B cell (primary cell): ENCODE measurements at regions not wholly inside any gene's neighbourhood (a gene's known extent, or its start where the extent isn't known, plus 50 kb on each side); places are given as distances from the start of the nearest gene placed in this dataset.

Source experiments
- ATAC-seq: fragments of 200-7000 bp; cut with Tn5 transposase; one replicate; pipeline ENCODE4 v1.10.0; 2021; ENCODE audit warnings: low read depth, mild to moderate bottlenecking, moderate number of reproducible peaks, moderate library complexity
- CTCF ChIA-PET: fragments of 350-600 bp; sonication (Branson Sonifier 250); formaldehyde crosslinking; loops from one replicate; lab custom pipeline; 2021; ENCODE audit warnings: antibody characterized with exemption, inconsistent platforms; lab: Charles Lee
- POLR2A ChIA-PET: fragments of 350-600 bp; sonication (Branson Sonifier 250); formaldehyde crosslinking; loops from one replicate; lab custom pipeline; 2021; ENCODE audit warnings: antibody characterized with exemption; lab: Charles Lee
- DNase-seq: peaks from one replicate; pipeline ENCODE4 v3.0.0; 2013
- H2AFZ ChIP-seq: 2 replicates; pipeline ENCODE4 v1.6.1; 2012; ENCODE audit warnings: mild to moderate bottlenecking, low read depth, low read length; ENCODE audit not compliant: insufficient read depth, poor library complexity, severe bottlenecking
- H3K27ac ChIP-seq, 2 donors: 1 replicate in 1 of 2; 2 replicates in 1 of 2; pipeline ENCODE4 v1.5.1; 2012 to 2013; ENCODE audit warnings: low read length in 2 of 2, mild to moderate bottlenecking in 2 of 2, moderate library complexity in 1 of 2
- H3K27me3 ChIP-seq, 4 experiments: fragments of 200-600 bp in 1 of 4; sonication (generic) in 1 of 4; replicated peaks in 1 of 4; 1 replicate in 2 of 4; 2 replicates in 2 of 4; pipeline versions ENCODE4 v1.6.1 to v1.7.0; 2013 to 2016; ENCODE audit warnings: low read length in 3 of 4, mild to moderate bottlenecking in 2 of 4, mixed read lengths in 1 of 4, moderate library complexity in 1 of 4; ENCODE audit not compliant: insufficient read depth in 4 of 4, control insufficient read depth in 3 of 4; ENCODE audit errors: control extremely low read depth in 1 of 4
- H3K36me3 ChIP-seq, 2 experiments: replicated peaks in 1 of 2; 1 replicate in 1 of 2; 2 replicates in 1 of 2; pipeline versions ENCODE4 v1.6.1 to v1.7.1; 2013; ENCODE audit warnings: low read length in 1 of 2; ENCODE audit not compliant: insufficient read depth in 2 of 2, control insufficient read depth in 1 of 2; ENCODE audit errors: control extremely low read depth in 1 of 2, extremely low read depth in 1 of 2
- H3K4me1 ChIP-seq, 2 donors: fragments of 200-600 bp in 1 of 2; sonication (generic) in 1 of 2; 1 replicate in 1 of 2; 2 replicates in 1 of 2; pipeline versions ENCODE4 v1.5.1 to v1.6.1; 2013 to 2017; ENCODE audit warnings: low read length in 2 of 2; ENCODE audit not compliant: control insufficient read depth in 2 of 2, insufficient read depth in 2 of 2
- H3K4me2 ChIP-seq: replicated peaks from 2 replicates; pipeline ENCODE3; 2012; ENCODE audit warnings: mild to moderate bottlenecking, low read depth, low read length; ENCODE audit not compliant: poor library complexity, severe bottlenecking
- H3K4me3 ChIP-seq, 5 experiments: fragments of 200-600 bp in 1 of 5; sonication (generic) in 1 of 5; 1 replicate in 3 of 5; 2 replicates in 2 of 5; pipeline versions ENCODE4 v1.5.1 to v1.7.0; 2011 to 2016; ENCODE audit warnings: low read length in 4 of 5, mild to moderate bottlenecking in 4 of 5, low read depth in 2 of 5, control low read depth in 1 of 5, moderate library complexity in 1 of 5; ENCODE audit not compliant: insufficient read depth in 1 of 5; ENCODE audit errors: control extremely low read depth in 1 of 5, extremely low read depth in 1 of 5
- H3K79me2 ChIP-seq: fragments of 200-600 bp; sonication (generic); one replicate; pipeline ENCODE4 v1.6.0; 2016; ENCODE audit warnings: low read length; ENCODE audit not compliant: control insufficient read depth, insufficient read depth
- H3K9ac ChIP-seq: fragments of 200-600 bp; sonication (generic); 2 replicates; pipeline ENCODE4 v1.6.1; 2017; ENCODE audit warnings: mild to moderate bottlenecking, low read length, moderate library complexity
- H3K9me3 ChIP-seq, 3 donors: one replicate each; pipeline versions ENCODE4 v1.6.1 to v1.7.1; 2013; ENCODE audit warnings: low read length in 2 of 3; ENCODE audit not compliant: control insufficient read depth in 2 of 3, insufficient read depth in 1 of 3; ENCODE audit errors: control extremely low read depth in 1 of 3
- H4K20me1 ChIP-seq: 2 replicates; pipeline ENCODE4 v1.6.0; 2012; ENCODE audit warnings: mild to moderate bottlenecking, low read length; ENCODE audit not compliant: insufficient read depth, control insufficient read depth, poor library complexity, severe bottlenecking
- H3K27ac Mint-ChIP-seq: one replicate; pipeline ENCODE4 v1.8.0; 2021; ENCODE audit warnings: mixed read lengths
- H3K27me3 Mint-ChIP-seq: one replicate; pipeline ENCODE4 v1.8.0; 2021; ENCODE audit warnings: mixed read lengths
- H3K4me1 Mint-ChIP-seq: one replicate; pipeline ENCODE4 v1.8.0; 2021; ENCODE audit warnings: mixed read lengths
- H3K4me3 Mint-ChIP-seq: one replicate; pipeline ENCODE4 v1.8.0; 2021; ENCODE audit warnings: mixed read lengths
- H3K9me3 Mint-ChIP-seq: one replicate; pipeline ENCODE4 v1.8.0; 2022; ENCODE audit warnings: mixed read lengths; ENCODE audit not compliant: insufficient read depth
- EZH2 ChIP-seq: IDR thresholded peaks from 2 replicates; pipeline ENCODE4 v1.6.1; 2012; ENCODE audit warnings: borderline replicate concordance, low read depth, mild to moderate bottlenecking, moderate library complexity, low read length; ENCODE audit not compliant: insufficient read depth, poor library complexity, severe bottlenecking
- whole genome bisulfite sequencing: methylation state at CpG from one replicate; pipeline ENCODE4 v1.1.5; 2013; ENCODE audit warnings: missing lambda C conversion rate; ENCODE audit not compliant: insufficient coverage; 5-methylcytosine and 5-hydroxymethylcytosine counted together
- intact Hi-C: fragments of 100-400 bp; cut with micrococcal nuclease; formaldehyde crosslinking; loops from one replicate; pipeline ENCODE4 v1.10.0; 2022
- TF ChIP-seq, protein P1 (sequence below): fragments of 200-600 bp; IDR thresholded peaks from one replicate; pipeline ENCODE4 v1.8.0; 2022; ENCODE audit warnings: antibody characterized with exemption, mild to moderate bottlenecking

GRCh38 chr19:30676990-30677679, 305.0 kb downstream of the ZNF536 start:
- intact Hi-C loops, result no loop called here
- 87% methylated on average over 7 of the region's 8 CpGs for WGBS
- H3K27me3 Mint-ChIP-seq, result no peaks in the 10 kb centered on the region
- DNase-seq (no peak), ATAC-seq (no peak)
- no peaks in the 10 kb centered on the region for H4K20me1 ChIP-seq
- no peaks in the 10 kb centered on the region for H3K27me3 ChIP-seq
- CTCF ChIA-PET, result no interaction called here
- no peaks in the 10 kb centered on the region for H3K9me3 Mint-ChIP-seq
- no peaks in the 10 kb centered on the region for H3K4me1 ChIP-seq
- no peaks in the 10 kb centered on the region for H3K4me1 Mint-ChIP-seq
- H3K27ac ChIP-seq, result no peak overlapping the region
- H3K4me3 ChIP-seq, result no peak overlapping the region
- H3K4me2 ChIP-seq, result no peak overlapping the region
- no peak overlapping the region for H3K9ac ChIP-seq
- no peaks in the 10 kb centered on the region for H3K79me2 ChIP-seq
- POLR2A ChIA-PET, result no interaction called here
- TF ChIP-seq EZH2, result no peak
- TF ChIP-seq, protein P1, sequence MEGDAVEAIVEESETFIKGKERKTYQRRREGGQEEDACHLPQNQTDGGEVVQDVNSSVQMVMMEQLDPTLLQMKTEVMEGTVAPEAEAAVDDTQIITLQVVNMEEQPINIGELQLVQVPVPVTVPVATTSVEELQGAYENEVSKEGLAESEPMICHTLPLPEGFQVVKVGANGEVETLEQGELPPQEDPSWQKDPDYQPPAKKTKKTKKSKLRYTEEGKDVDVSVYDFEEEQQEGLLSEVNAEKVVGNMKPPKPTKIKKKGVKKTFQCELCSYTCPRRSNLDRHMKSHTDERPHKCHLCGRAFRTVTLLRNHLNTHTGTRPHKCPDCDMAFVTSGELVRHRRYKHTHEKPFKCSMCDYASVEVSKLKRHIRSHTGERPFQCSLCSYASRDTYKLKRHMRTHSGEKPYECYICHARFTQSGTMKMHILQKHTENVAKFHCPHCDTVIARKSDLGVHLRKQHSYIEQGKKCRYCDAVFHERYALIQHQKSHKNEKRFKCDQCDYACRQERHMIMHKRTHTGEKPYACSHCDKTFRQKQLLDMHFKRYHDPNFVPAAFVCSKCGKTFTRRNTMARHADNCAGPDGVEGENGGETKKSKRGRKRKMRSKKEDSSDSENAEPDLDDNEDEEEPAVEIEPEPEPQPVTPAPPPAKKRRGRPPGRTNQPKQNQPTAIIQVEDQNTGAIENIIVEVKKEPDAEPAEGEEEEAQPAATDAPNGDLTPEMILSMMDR, result no peak
- peaks cover 0 to 14% (median 0%) of the 10 kb centered on the region in 3 donors for H3K9me3 ChIP-seq
- no peaks in the 10 kb centered on the region for H3K36me3 ChIP-seq
- no peak overlapping the region for H3K4me3 Mint-ChIP-seq
- no peak overlapping the region for H3K27ac Mint-ChIP-seq
- no peak overlapping the region for H2AFZ ChIP-seq

DNA sequence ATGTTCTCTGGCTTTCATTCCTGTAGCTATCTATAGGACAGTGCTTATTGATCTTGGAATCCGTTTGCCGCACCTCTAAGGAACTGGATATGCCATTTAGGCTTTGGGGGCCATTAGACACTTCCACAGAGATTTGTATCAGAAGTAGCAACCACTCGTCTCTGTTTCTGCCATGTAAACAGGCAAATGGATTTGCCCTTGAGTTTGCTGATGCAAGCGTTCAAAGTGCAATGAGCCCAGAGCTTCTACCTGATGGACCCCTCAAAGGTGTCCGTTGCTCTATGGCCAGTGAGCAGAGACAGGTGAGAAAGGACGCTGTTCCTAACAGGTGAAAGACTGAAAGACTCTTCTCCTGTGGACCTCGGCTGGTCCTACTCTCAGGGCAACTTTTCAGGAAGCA, 302.9 kb downstream of the ZNF536 start:
- Histone ChIP-seq H3K9me3 (peaks cover 0 to 17% (median 0%) of the 10 kb centered on the region in 3 donors), H3K36me3 (no peaks in the 10 kb centered on the region), H3K9ac (no peak overlapping the region), H3K4me3 (no peak overlapping the region), H4K20me1 (no peaks in the 10 kb centered on the region), H2AFZ (no peak overlapping the region), H3K79me2 (no peaks in the 10 kb centered on the region), H3K27me3 (no peaks in the 10 kb centered on the region), H3K4me1 (no peaks in the 10 kb centered on the region), H3K27ac (no peak overlapping the region), H3K4me2 (no peak overlapping the region)
- H3K4me3 Mint-ChIP-seq, result no peak overlapping the region
- CTCF ChIA-PET, result interaction anchor here (1.6 to 1.8 kb wide), 2 partner anchors 7 to 13 kb away, joined by 4 to 7 read pairs; no protein-coding TSS in a partner anchor
- intact Hi-C loops, result no loop called here
- POLR2A ChIA-PET, result no interaction called here
- no peak for TF ChIP-seq EZH2
- TF ChIP-seq, protein P1, result no peak
- H3K9me3 Mint-ChIP-seq, result no peaks in the 10 kb centered on the region
- 82% methylated on average over 7 of the region's 7 CpGs for WGBS
- ATAC-seq, result no peak
- no peak overlapping the region for H3K27ac Mint-ChIP-seq
- no peak for DNase-seq
- peaks cover 4% of the 10 kb centered on the region for H3K27me3 Mint-ChIP-seq
- no peaks in the 10 kb centered on the region for H3K4me1 Mint-ChIP-seq
